HG02938 (cell line): ENCODE measurements at regions not wholly inside any gene's neighbourhood (a gene's known extent, or its start where the extent isn't known, plus 50 kb on each side); places are given as distances from the start of the nearest gene placed in this dataset.

Experiments used
- ATAC-seq: cut with Tn5 transposase; IDR thresholded peaks from one replicate; pipeline ENCODE4 v1.9.1; 2021; ENCODE audit warnings: mild to moderate bottlenecking, moderate library complexity; ENCODE audit not compliant: unreplicated experiment

- peak; percentile 92 for ATAC-seq
Measured at GRCh38 chr15:93460717-93461116, 371.7 kb upstream of the RGMA start.

- no peak for ATAC-seq
Measured at GRCh38 chr15:93459396-93459795, 370.4 kb upstream of the RGMA start.

- no peak for ATAC-seq
Measured at GRCh38 chr15:93458597-93458996, 369.6 kb upstream of the RGMA start.

- ATAC-seq = no peak
Measured at GRCh38 chr15:93454788-93455187, 365.8 kb upstream of the RGMA start.

- ATAC-seq = no peak
Measured at GRCh38 chr15:93452537-93453211, 363.7 kb upstream of the RGMA start.

GRCh38 chr15:93451822-93452221 is 362.8 kb upstream of the RGMA start:
- ATAC-seq = no peak

GRCh38 chr15:93451265-93451664 is 362.3 kb upstream of the RGMA start:
- no peak for ATAC-seq

GRCh38 chr15:93449798-93450197 is 360.8 kb upstream of the RGMA start:
- no peak for ATAC-seq

GRCh38 chr15:93438310-93438709 is 349.3 kb upstream of the RGMA start:
- no peak for ATAC-seq

GRCh38 chr15:93432474-93432873 is 343.5 kb upstream of the RGMA start:
- no peak for ATAC-seq

GRCh38 chr15:93428807-93429351 is 339.9 kb upstream of the RGMA start:
- no peak for ATAC-seq

- ATAC-seq = no peak
Measured at GRCh38 chr15:93428150-93428549, 339.1 kb upstream of the RGMA start.

GRCh38 chr15:93424131-93424530 is 335.1 kb upstream of the RGMA start:
- no peak for ATAC-seq

GRCh38 chr15:93422476-93422875 is 333.5 kb upstream of the RGMA start:
- ATAC-seq = no peak

- ATAC-seq = no peak
Measured at GRCh38 chr15:93420477-93420876, 331.5 kb upstream of the RGMA start.

GRCh38 chr15:93420050-93420452 is 331.0 kb upstream of the RGMA start:
- no peak for ATAC-seq

GRCh38 chr15:93418566-93418965 is 329.6 kb upstream of the RGMA start:
- no peak for ATAC-seq

- no peak for ATAC-seq
Measured at GRCh38 chr15:93417631-93418030, 328.6 kb upstream of the RGMA start.

- no peak for ATAC-seq
Measured at GRCh38 chr15:93417156-93417555, 328.1 kb upstream of the RGMA start.

- no peak for ATAC-seq
Measured at GRCh38 chr15:93415576-93415975, 326.6 kb upstream of the RGMA start.

GRCh38 chr15:93414576-93415231 is 325.7 kb upstream of the RGMA start:
- no peak for ATAC-seq

GRCh38 chr15:93413745-93414144 is 324.7 kb upstream of the RGMA start:
- ATAC-seq = no peak
